Karpas-422 (cell line): ENCODE measurements at regions not wholly inside any gene's neighbourhood (a gene's known extent, or its start where the extent isn't known, plus 50 kb on each side); places are given as distances from the start of the nearest gene placed in this dataset.

Experiments used
- DNase-seq: peaks from one replicate; pipeline ENCODE4 v3.0.0-alpha.2; 2015
- H2AFZ ChIP-seq: fragments of 200-600 bp; sonication (generic); 2 replicates; pipeline ENCODE4 v1.6.1; 2014; ENCODE audit warnings: antibody characterized with exemption, low read length, mixed read lengths
- H3K27ac ChIP-seq: fragments of 200-600 bp; sonication (generic); 2 replicates; pipeline ENCODE4 v1.5.1; 2014; ENCODE audit warnings: mild to moderate bottlenecking, low read length, moderate library complexity
- H3K27me3 ChIP-seq: fragments of 200-600 bp; sonication (generic); 2 replicates; pipeline ENCODE4 v1.6.1; 2014; ENCODE audit warnings: low read length, mixed read lengths
- H3K36me3 ChIP-seq: fragments of 200-600 bp; sonication (generic); 2 replicates; pipeline ENCODE4 v1.6.1; 2014; ENCODE audit warnings: low read length, mixed read lengths; ENCODE audit not compliant: insufficient read depth
- H3K4me1 ChIP-seq: fragments of 200-600 bp; sonication (generic); 2 replicates; pipeline ENCODE4 v1.6.1; 2014; ENCODE audit warnings: mild to moderate bottlenecking, low read length, mixed read lengths
- H3K4me2 ChIP-seq: fragments of 200-600 bp; sonication (generic); 2 replicates; pipeline ENCODE4 v1.6.1; 2014; ENCODE audit warnings: low read length, low read depth, mild to moderate bottlenecking; ENCODE audit not compliant: poor library complexity, severe bottlenecking
- H3K4me3 ChIP-seq: fragments of 200-600 bp; sonication (generic); 2 replicates; pipeline ENCODE4 v1.5.1; 2014; ENCODE audit warnings: mild to moderate bottlenecking, antibody characterized with exemption, low read length, mixed read lengths
- H3K79me2 ChIP-seq: fragments of 200-600 bp; sonication (generic); 2 replicates; pipeline ENCODE4 v1.6.1; 2014; ENCODE audit warnings: mild to moderate bottlenecking, low read length, mixed read lengths
- H3K9ac ChIP-seq: fragments of 200-600 bp; sonication (generic); 2 replicates; pipeline ENCODE4 v1.6.0; 2014; ENCODE audit warnings: low read length
- H3K9me2 ChIP-seq: fragments of 200-600 bp; sonication (generic), shearing (Covaris generic); replicated peaks from 2 replicates; pipeline ENCODE4 v1.6.0; 2014; ENCODE audit warnings: mild to moderate bottlenecking, low read length, moderate library complexity; ENCODE audit not compliant: insufficient read depth
- H3K9me3 ChIP-seq: fragments of 300-700, 200-600 bp; sonication (generic); 2 replicates; pipeline ENCODE4 v1.6.1; 2014; ENCODE audit warnings: low read length, mixed read lengths
- H4K20me1 ChIP-seq: fragments of 200-600 bp; sonication (generic); 2 replicates; pipeline ENCODE4 v1.6.1; 2014; ENCODE audit warnings: mild to moderate bottlenecking, antibody characterized with exemption, low read length, low read depth; ENCODE audit not compliant: insufficient read depth

DNA sequence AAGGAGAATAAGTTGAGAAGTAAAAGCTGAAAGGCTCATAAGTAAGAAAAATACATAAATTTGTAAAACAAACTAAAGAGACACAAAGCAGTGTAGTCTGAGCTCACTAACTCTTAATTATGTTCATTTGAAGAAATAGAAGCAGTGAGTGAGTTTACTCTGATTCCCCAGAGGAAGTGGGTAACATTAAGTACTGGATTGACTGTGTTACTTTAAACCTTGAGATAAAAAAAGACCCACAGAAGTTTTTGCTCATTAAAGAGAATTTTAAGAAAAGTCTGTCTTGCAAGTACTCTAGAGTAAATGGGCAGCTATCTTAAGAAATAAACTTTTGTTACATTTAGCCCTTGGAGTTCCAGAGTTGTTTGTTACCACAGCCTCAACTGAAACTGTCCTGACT, 2466.9 kb downstream of the PCDH7 start:
- H3K4me2 ChIP-seq = no peak overlapping the region
- no peak overlapping the region for H3K4me3 ChIP-seq
- H3K27me3 ChIP-seq = no peaks in the 10 kb centered on the region
- no peaks in the 10 kb centered on the region for H4K20me1 ChIP-seq
- H3K36me3 ChIP-seq = no peaks in the 10 kb centered on the region
- H3K4me1 ChIP-seq = no peaks in the 10 kb centered on the region
- DNase-seq = no peak
- H3K9me3 ChIP-seq = peaks cover 40% of the 10 kb centered on the region
- no peak overlapping the region for H3K9ac ChIP-seq
- no peaks in the 10 kb centered on the region for H3K79me2 ChIP-seq
- H3K27ac ChIP-seq = no peak overlapping the region
- H3K9me2 ChIP-seq = no peaks in the 10 kb centered on the region
- no peak overlapping the region for H2AFZ ChIP-seq

DNA sequence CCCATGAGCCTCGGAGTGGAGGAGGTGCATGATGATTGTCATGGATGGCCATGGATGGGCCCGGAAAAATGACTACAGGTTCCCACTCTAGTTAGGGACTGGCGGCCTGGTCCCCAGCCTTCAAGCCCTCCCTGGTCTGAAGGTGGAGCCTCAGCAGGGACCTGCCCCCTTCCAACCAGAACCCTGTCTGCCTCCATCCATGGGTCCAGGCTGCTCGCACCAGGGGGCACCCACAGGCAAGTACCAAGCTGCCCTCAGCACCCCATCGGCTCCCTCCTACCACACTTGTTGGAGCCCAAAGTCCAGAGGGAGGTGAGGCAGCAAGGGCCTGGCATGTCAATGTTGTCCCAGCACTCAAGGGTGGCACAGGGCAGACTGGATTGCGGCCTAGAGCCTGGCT, 2468.6 kb downstream of the PCDH7 start:
- H2AFZ ChIP-seq = no peak overlapping the region
- H3K9ac ChIP-seq = no peak overlapping the region
- H3K27ac ChIP-seq = no peak overlapping the region
- no peaks in the 10 kb centered on the region for H4K20me1 ChIP-seq
- no peaks in the 10 kb centered on the region for H3K27me3 ChIP-seq
- H3K9me3 ChIP-seq = peaks cover 39% of the 10 kb centered on the region
- H3K4me2 ChIP-seq = no peak overlapping the region
- no peak overlapping the region for H3K4me3 ChIP-seq
- no peak for DNase-seq
- no peaks in the 10 kb centered on the region for H3K4me1 ChIP-seq
- H3K79me2 ChIP-seq = no peaks in the 10 kb centered on the region
- H3K9me2 ChIP-seq = no peaks in the 10 kb centered on the region
- H3K36me3 ChIP-seq = no peaks in the 10 kb centered on the region

DNA sequence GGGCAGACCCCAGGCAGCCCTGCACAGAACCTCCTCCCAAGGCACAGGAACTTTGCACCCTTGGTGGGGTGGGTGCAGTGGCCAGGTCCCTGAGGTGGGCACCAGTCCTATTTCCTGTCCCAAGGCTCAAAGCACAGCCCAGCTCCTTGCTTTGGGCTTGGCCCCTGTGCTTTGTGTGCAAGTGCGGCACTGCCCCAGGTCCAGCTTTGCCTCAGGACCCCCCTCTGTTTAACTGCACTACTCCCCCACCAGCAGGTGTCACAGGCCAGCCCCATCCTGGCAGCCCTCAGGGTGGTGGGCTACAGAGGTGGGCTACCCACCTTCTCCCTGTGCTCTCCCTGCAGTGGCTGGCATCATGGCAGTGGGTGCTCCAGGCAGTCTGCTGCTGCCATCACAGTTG, 2469.0 kb downstream of the PCDH7 start:
- no peaks in the 10 kb centered on the region for H3K4me1 ChIP-seq
- H3K4me3 ChIP-seq = no peak overlapping the region
- H3K27ac ChIP-seq = no peak overlapping the region
- peaks cover 36% of the 10 kb centered on the region for H3K9me3 ChIP-seq
- H3K36me3 ChIP-seq = no peaks in the 10 kb centered on the region
- H3K9ac ChIP-seq = no peak overlapping the region
- no peaks in the 10 kb centered on the region for H4K20me1 ChIP-seq
- no peaks in the 10 kb centered on the region for H3K27me3 ChIP-seq
- H3K4me2 ChIP-seq = no peak overlapping the region
- H3K79me2 ChIP-seq = no peaks in the 10 kb centered on the region
- no peaks in the 10 kb centered on the region for H3K9me2 ChIP-seq
- DNase-seq = no peak
- no peak overlapping the region for H2AFZ ChIP-seq

- H3K4me3 ChIP-seq = no peak overlapping the region
- peaks cover 28% of the 10 kb centered on the region for H3K9me3 ChIP-seq
- no peaks in the 10 kb centered on the region for H4K20me1 ChIP-seq
- H3K27me3 ChIP-seq = no peaks in the 10 kb centered on the region
- no peaks in the 10 kb centered on the region for H3K9me2 ChIP-seq
- no peaks in the 10 kb centered on the region for H3K36me3 ChIP-seq
- no peak overlapping the region for H3K4me2 ChIP-seq
- no peaks in the 10 kb centered on the region for H3K79me2 ChIP-seq
- no peak overlapping the region for H2AFZ ChIP-seq
- no peak overlapping the region for H3K9ac ChIP-seq
- H3K4me1 ChIP-seq = no peaks in the 10 kb centered on the region
- H3K27ac ChIP-seq = no peak overlapping the region
- no peak for DNase-seq
Observed at GRCh38 chr4:33193109-33193508, 2472.9 kb downstream of the PCDH7 start.

- no peak overlapping the region for H3K4me3 ChIP-seq
- H3K4me2 ChIP-seq = no peak overlapping the region
- H4K20me1 ChIP-seq = no peaks in the 10 kb centered on the region
- no peaks in the 10 kb centered on the region for H3K9me2 ChIP-seq
- H3K9ac ChIP-seq = no peak overlapping the region
- H3K27me3 ChIP-seq = no peaks in the 10 kb centered on the region
- H3K4me1 ChIP-seq = no peaks in the 10 kb centered on the region
- no peaks in the 10 kb centered on the region for H3K36me3 ChIP-seq
- no peaks in the 10 kb centered on the region for H3K79me2 ChIP-seq
- H3K9me3 ChIP-seq = peaks cover 47% of the 10 kb centered on the region
- DNase-seq = no peak
- H3K27ac ChIP-seq = no peak overlapping the region
- no peak overlapping the region for H2AFZ ChIP-seq
Observed at GRCh38 chr4:33200377-33200776, 2480.2 kb downstream of the PCDH7 start.

GRCh38 chr4:33218238-33218637, 2498.1 kb downstream of the PCDH7 start:
- H3K79me2 ChIP-seq = no peaks in the 10 kb centered on the region
- H3K36me3 ChIP-seq = no peaks in the 10 kb centered on the region
- H2AFZ ChIP-seq = no peak overlapping the region
- H3K4me3 ChIP-seq = no peak overlapping the region
- no peaks in the 10 kb centered on the region for H3K27me3 ChIP-seq
- no peak overlapping the region for H3K27ac ChIP-seq
- no peaks in the 10 kb centered on the region for H3K4me1 ChIP-seq
- no peak overlapping the region for H3K4me2 ChIP-seq
- DNase-seq = no peak
- no peaks in the 10 kb centered on the region for H3K9me2 ChIP-seq
- H3K9ac ChIP-seq = no peak overlapping the region
- peaks cover 34% of the 10 kb centered on the region for H3K9me3 ChIP-seq
- no peaks in the 10 kb centered on the region for H4K20me1 ChIP-seq

GRCh38 chr4:33226133-33226532, 2506.0 kb downstream of the PCDH7 start:
- no peak for DNase-seq
- Histone ChIP-seq H3K79me2 (no peaks in the 10 kb centered on the region), H3K27me3 (no peaks in the 10 kb centered on the region), H3K4me3 (no peak overlapping the region), H3K9ac (no peak overlapping the region), H4K20me1 (no peaks in the 10 kb centered on the region), H3K4me2 (no peak overlapping the region), H3K36me3 (no peaks in the 10 kb centered on the region), H3K9me3 (peaks cover 25% of the 10 kb centered on the region), H3K9me2 (no peaks in the 10 kb centered on the region), H3K4me1 (no peaks in the 10 kb centered on the region), H2AFZ (no peak overlapping the region), H3K27ac (no peak overlapping the region)

DNA sequence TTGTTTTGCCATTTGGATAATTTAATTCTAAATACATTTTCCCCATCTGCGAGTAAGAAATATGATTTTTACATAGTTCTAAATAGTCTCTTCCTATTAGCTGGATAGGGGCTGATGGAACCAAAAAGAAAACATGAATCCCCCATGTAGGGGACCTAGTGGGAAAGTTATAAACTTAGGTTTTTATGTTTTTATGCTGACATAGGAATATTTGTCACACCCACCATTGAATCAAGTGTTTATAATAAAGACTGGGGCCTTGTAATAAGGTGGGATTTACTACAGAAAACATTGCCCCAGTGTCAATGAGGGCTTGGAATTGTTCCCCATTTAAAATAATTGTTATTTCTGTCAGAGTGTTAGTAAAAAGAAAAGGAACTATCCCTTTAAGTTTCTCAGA, 2506.6 kb downstream of the PCDH7 start:
- no peak overlapping the region for H3K4me2 ChIP-seq
- no peaks in the 10 kb centered on the region for H3K27me3 ChIP-seq
- H3K4me1 ChIP-seq = no peaks in the 10 kb centered on the region
- H3K4me3 ChIP-seq = no peak overlapping the region
- peaks cover 27% of the 10 kb centered on the region for H3K9me3 ChIP-seq
- H3K9ac ChIP-seq = no peak overlapping the region
- no peaks in the 10 kb centered on the region for H4K20me1 ChIP-seq
- no peaks in the 10 kb centered on the region for H3K79me2 ChIP-seq
- H3K9me2 ChIP-seq = no peaks in the 10 kb centered on the region
- H3K27ac ChIP-seq = no peak overlapping the region
- H3K36me3 ChIP-seq = no peaks in the 10 kb centered on the region
- no peak overlapping the region for H2AFZ ChIP-seq
- DNase-seq = no peak

DNA sequence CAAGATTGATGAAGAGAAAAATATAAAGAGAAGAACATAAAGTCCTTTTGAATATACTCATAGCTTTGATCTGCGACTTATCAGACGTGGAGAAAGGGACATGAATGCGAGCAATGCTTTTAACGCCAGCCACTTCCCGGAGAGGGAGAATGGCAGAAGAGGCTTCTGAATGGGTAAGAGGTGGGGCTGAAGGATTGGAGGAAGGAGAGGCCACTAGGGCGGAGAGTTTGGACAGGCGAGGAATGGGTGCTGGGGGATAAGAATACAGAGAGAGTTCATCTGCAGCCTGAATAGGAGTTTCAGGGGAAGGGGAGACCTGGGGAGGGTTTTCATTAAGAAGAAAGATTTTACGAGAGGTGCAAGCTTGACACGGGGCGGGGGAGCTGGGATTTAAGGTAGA, 2534.9 kb downstream of the PCDH7 start:
- H3K9me2 ChIP-seq = no peaks in the 10 kb centered on the region
- H4K20me1 ChIP-seq = no peaks in the 10 kb centered on the region
- H3K9ac ChIP-seq = no peak overlapping the region
- no peaks in the 10 kb centered on the region for H3K36me3 ChIP-seq
- H2AFZ ChIP-seq = no peak overlapping the region
- no peak overlapping the region for H3K4me3 ChIP-seq
- H3K27ac ChIP-seq = no peak overlapping the region
- H3K9me3 ChIP-seq = peaks cover 11% of the 10 kb centered on the region
- no peak for DNase-seq
- H3K4me2 ChIP-seq = no peak overlapping the region
- H3K79me2 ChIP-seq = no peaks in the 10 kb centered on the region
- H3K4me1 ChIP-seq = no peaks in the 10 kb centered on the region
- H3K27me3 ChIP-seq = no peaks in the 10 kb centered on the region
